GM23338 (cell line): ENCODE measurements at regions not wholly inside any gene's neighbourhood (a gene's known extent, or its start where the extent isn't known, plus 50 kb on each side); places are given as distances from the start of the nearest gene placed in this dataset.

Experiments used
- ATAC-seq: fragments of 200-7000 bp; cut with Tn5 transposase; 3 replicates; pipeline ENCODE4 v1.9.1; 2020
- DNase-seq: peaks from one replicate; pipeline ENCODE4 v3.0.0-alpha.2; 2015; ENCODE audit warnings: low spot score
- H2AFZ ChIP-seq: fragments of 200-600 bp; sonication (generic); 2 replicates; pipeline ENCODE4 v1.8.0; 2016; ENCODE audit warnings: antibody characterized with exemption, mild to moderate bottlenecking, moderate library complexity
- H3F3A ChIP-seq: fragments of 200-600 bp; sonication (generic); replicated peaks from 2 replicates; pipeline ENCODE4 v1.8.0; 2017; ENCODE audit warnings: antibody characterized with exemption, mixed run types, low read depth
- H3K27ac ChIP-seq: fragments of 200-600 bp; sonication (generic); 2 replicates; pipeline ENCODE4 v1.6.1; 2016; ENCODE audit warnings: low read depth
- H3K27me3 ChIP-seq: fragments of 200-600 bp; sonication (generic); 2 replicates; pipeline ENCODE4 v1.8.0; 2016; ENCODE audit warnings: mild to moderate bottlenecking, mixed run types, moderate library complexity; ENCODE audit not compliant: insufficient read depth
- H3K36me3 ChIP-seq: fragments of 200-600 bp; sonication (generic); 2 replicates; pipeline ENCODE4 v1.8.0; 2016; ENCODE audit warnings: mild to moderate bottlenecking; ENCODE audit not compliant: insufficient read depth
- H3K4me1 ChIP-seq: fragments of 200-600 bp; sonication (generic); 2 replicates; pipeline ENCODE4 v1.8.0; 2016; ENCODE audit warnings: mild to moderate bottlenecking, moderate library complexity; ENCODE audit not compliant: insufficient read depth
- H3K4me2 ChIP-seq: fragments of 200-600 bp; sonication (generic); 2 replicates; pipeline ENCODE4 v1.7.1; 2017; ENCODE audit warnings: mixed run types
- H3K4me3 ChIP-seq: fragments of 200-600 bp; sonication (generic); 2 replicates; pipeline ENCODE4 v1.6.1; 2016; ENCODE audit warnings: mixed run types
- H3K79me2 ChIP-seq: fragments of 200-600 bp; sonication (generic); replicated peaks from 2 replicates; pipeline ENCODE4 v1.8.0; 2017; ENCODE audit warnings: mild to moderate bottlenecking; ENCODE audit not compliant: insufficient read depth
- H3K9me2 ChIP-seq: fragments of 200-600 bp; sonication (generic); 2 replicates; pipeline ENCODE4 v1.8.0; 2017; ENCODE audit not compliant: insufficient read depth
- H4K20me1 ChIP-seq: fragments of 200-600 bp; sonication (generic); replicated peaks from 2 replicates; pipeline ENCODE4 v1.8.0; 2017; ENCODE audit warnings: mild to moderate bottlenecking; ENCODE audit not compliant: insufficient read depth
- H3K27ac Mint-ChIP-seq: 2 replicates; pipeline ENCODE4 v1.8.0; 2020; ENCODE audit warnings: inconsistent platforms, mild to moderate bottlenecking, moderate library complexity, mixed read lengths
- H3K27me3 Mint-ChIP-seq: 3 replicates; pipeline ENCODE4 v1.8.0; 2022; ENCODE audit warnings: low read depth, mild to moderate bottlenecking, moderate library complexity, mixed read lengths, inconsistent platforms; ENCODE audit not compliant: insufficient read depth, poor library complexity
- H3K36me3 Mint-ChIP-seq: 3 replicates; pipeline ENCODE4 v1.8.0; 2021; ENCODE audit warnings: low read depth, mild to moderate bottlenecking, inconsistent platforms, moderate library complexity, mixed read lengths
- H3K4me1 Mint-ChIP-seq: 3 replicates; pipeline ENCODE4 v1.8.0; 2020; ENCODE audit warnings: mild to moderate bottlenecking, inconsistent platforms, mixed read lengths
- H3K4me3 Mint-ChIP-seq: 3 replicates; pipeline ENCODE4 v1.8.0; 2021; ENCODE audit warnings: moderate library complexity, mild to moderate bottlenecking, inconsistent platforms, mixed read lengths
- H3K9me3 Mint-ChIP-seq: 3 replicates; pipeline ENCODE4 v1.8.0; 2020; ENCODE audit warnings: moderate library complexity, mild to moderate bottlenecking, inconsistent platforms, mixed read lengths
- CREB1 ChIP-seq: fragments of 250-450 bp; sonication (Bioruptor Pico); IDR thresholded peaks from 2 replicates; pipeline ENCODE4 v1.5.0; 2020; ENCODE audit warnings: low read depth, mild to moderate bottlenecking, moderate library complexity
- EZH2 ChIP-seq: fragments of 200-600 bp; sonication (generic); IDR thresholded peaks from one replicate; pipeline ENCODE4 v1.8.0; 2017; ENCODE audit warnings: antibody characterized with exemption, mild to moderate bottlenecking, low read depth; ENCODE audit not compliant: unreplicated experiment
- EZH2phosphoT487 ChIP-seq: fragments of 200-600 bp; sonication (generic); IDR thresholded peaks from one replicate; pipeline ENCODE4 v1.8.1; 2018; ENCODE audit warnings: antibody characterized with exemption; ENCODE audit not compliant: unreplicated experiment
- JUNB ChIP-seq: IDR thresholded peaks from one replicate; pipeline ENCODE4 v1.6.1; 2016; ENCODE audit warnings: antibody characterized with exemption; ENCODE audit not compliant: unreplicated experiment
- NANOG ChIP-seq: IDR thresholded peaks from 2 replicates; pipeline ENCODE4 v1.6.1; 2016; ENCODE audit warnings: antibody characterized with exemption, borderline replicate concordance
- POLR2AphosphoS5 ChIP-seq: IDR thresholded peaks from 2 replicates; pipeline ENCODE4 v1.6.1; 2016; ENCODE audit warnings: antibody characterized with exemption, low read depth
- STAT1 ChIP-seq: IDR thresholded peaks from one replicate; pipeline ENCODE4 v1.6.1; 2016; ENCODE audit warnings: antibody characterized with exemption; ENCODE audit not compliant: unreplicated experiment
- ZNF114 ChIP-seq: fragments of 250-450 bp; sonication (Bioruptor Pico); IDR thresholded peaks from 2 replicates; pipeline ENCODE4 v1.5.0; 2020; ENCODE audit warnings: mild to moderate bottlenecking, moderate library complexity
- ZNF331 ChIP-seq: fragments of 250-450 bp; sonication (Bioruptor Pico); IDR thresholded peaks from 2 replicates; pipeline ENCODE4 v1.5.0; 2020; ENCODE audit warnings: low read depth, mild to moderate bottlenecking, moderate library complexity
- ZNF462 ChIP-seq: fragments of 250-450 bp; sonication (Bioruptor Pico); IDR thresholded peaks from 2 replicates; pipeline ENCODE4 v1.5.0; 2020; ENCODE audit warnings: mild to moderate bottlenecking, moderate library complexity
- TF ChIP-seq, protein P1 (sequence below): IDR thresholded peaks from one replicate; pipeline ENCODE4 v1.6.1; 2018; ENCODE audit warnings: antibody characterized with exemption; ENCODE audit not compliant: unreplicated experiment
- TF ChIP-seq, protein P2 (sequence below): IDR thresholded peaks from 2 replicates; pipeline ENCODE4 v1.6.1; 2016; ENCODE audit warnings: antibody characterized with exemption

DNA sequence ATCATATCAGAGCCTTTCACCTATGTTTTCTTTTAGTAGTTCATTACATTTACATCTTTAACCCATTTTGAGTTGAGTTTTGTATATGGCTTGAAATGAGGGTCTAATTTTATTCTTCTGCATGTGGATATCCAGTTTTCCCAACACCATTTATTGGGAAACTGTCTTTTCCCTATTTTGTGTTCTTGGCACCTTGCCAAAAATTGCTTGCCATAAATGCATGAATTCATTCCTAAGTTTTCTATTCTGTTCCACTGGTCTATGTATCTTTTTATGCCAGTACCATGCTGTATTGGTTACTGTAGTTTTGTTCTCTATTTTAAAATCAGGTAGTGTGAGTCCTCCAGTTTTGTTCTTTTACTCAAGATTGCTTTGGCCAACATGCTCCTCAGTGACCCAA lies 144.0 kb upstream of the OBI1 start (continued):
- TF ChIP-seq, protein P1, sequence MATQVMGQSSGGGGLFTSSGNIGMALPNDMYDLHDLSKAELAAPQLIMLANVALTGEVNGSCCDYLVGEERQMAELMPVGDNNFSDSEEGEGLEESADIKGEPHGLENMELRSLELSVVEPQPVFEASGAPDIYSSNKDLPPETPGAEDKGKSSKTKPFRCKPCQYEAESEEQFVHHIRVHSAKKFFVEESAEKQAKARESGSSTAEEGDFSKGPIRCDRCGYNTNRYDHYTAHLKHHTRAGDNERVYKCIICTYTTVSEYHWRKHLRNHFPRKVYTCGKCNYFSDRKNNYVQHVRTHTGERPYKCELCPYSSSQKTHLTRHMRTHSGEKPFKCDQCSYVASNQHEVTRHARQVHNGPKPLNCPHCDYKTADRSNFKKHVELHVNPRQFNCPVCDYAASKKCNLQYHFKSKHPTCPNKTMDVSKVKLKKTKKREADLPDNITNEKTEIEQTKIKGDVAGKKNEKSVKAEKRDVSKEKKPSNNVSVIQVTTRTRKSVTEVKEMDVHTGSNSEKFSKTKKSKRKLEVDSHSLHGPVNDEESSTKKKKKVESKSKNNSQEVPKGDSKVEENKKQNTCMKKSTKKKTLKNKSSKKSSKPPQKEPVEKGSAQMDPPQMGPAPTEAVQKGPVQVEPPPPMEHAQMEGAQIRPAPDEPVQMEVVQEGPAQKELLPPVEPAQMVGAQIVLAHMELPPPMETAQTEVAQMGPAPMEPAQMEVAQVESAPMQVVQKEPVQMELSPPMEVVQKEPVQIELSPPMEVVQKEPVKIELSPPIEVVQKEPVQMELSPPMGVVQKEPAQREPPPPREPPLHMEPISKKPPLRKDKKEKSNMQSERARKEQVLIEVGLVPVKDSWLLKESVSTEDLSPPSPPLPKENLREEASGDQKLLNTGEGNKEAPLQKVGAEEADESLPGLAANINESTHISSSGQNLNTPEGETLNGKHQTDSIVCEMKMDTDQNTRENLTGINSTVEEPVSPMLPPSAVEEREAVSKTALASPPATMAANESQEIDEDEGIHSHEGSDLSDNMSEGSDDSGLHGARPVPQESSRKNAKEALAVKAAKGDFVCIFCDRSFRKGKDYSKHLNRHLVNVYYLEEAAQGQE, result no peak
- TF ChIP-seq CREB1 (CRISPR knock-in tag), result no peak

DNA sequence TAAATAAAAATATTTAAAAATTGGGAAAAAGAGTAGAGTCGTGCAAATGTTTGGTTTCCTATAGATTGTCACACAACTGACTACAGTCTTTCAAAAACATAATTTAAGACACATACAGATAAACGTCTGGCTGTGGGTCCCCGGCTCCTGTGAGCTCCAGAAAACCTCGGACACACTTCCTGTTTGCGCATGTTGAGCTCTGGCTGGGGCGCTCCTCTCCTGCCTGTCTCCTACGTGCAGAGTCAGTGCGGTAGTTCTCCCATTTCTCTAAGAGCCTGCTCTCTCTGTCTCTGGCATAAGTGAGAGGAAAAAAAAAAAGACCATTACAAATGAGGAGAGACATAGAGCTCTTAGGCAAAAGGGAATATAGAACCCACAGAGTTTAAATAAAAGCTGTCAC lies 128.2 kb upstream of the OBI1 start:
- Histone ChIP-seq H3K4me1 (peaks cover 7% of the 10 kb centered on the region; the same call in 1 of the 2 replicates), H3K27me3 (no peaks in the 10 kb centered on the region), H3F3A (no peaks in the 10 kb centered on the region), H2AFZ (no peak overlapping the region), H3K36me3 (no peaks in the 10 kb centered on the region), H3K79me2 (no peaks in the 10 kb centered on the region), H4K20me1 (no peaks in the 10 kb centered on the region), H3K4me2 (no peak overlapping the region), H3K4me3 (no peak overlapping the region), H3K9me2 (no peaks in the 10 kb centered on the region), H3K27ac (no peak overlapping the region; the same call in 1 of the 2 replicates)
- H3K4me3 Mint-ChIP-seq, result no peak overlapping the region
- H3K27ac Mint-ChIP-seq, result peak overlapping the region; percentile 19; the same call in 1 of the 2 replicates
- DNase-seq, result no peak
- peaks cover 3% of the 10 kb centered on the region for H3K27me3 Mint-ChIP-seq
- H3K4me1 Mint-ChIP-seq, result peaks cover 13% of the 10 kb centered on the region
- ATAC-seq, result peak; percentile 78
- no peaks in the 10 kb centered on the region for H3K9me3 Mint-ChIP-seq
- H3K36me3 Mint-ChIP-seq, result no peaks in the 10 kb centered on the region
- TF ChIP-seq ZNF114 (CRISPR knock-in tag) (no peak), ZNF462 (CRISPR knock-in tag) (no peak), EZH2phosphoT487 (no peak), NANOG (no peak), JUNB (no peak), POLR2AphosphoS5 (no peak), ZNF331 (no peak), STAT1 (no peak), EZH2 (no peak)
- TF ChIP-seq, protein P1, result no peak
- TF ChIP-seq, protein P2, sequence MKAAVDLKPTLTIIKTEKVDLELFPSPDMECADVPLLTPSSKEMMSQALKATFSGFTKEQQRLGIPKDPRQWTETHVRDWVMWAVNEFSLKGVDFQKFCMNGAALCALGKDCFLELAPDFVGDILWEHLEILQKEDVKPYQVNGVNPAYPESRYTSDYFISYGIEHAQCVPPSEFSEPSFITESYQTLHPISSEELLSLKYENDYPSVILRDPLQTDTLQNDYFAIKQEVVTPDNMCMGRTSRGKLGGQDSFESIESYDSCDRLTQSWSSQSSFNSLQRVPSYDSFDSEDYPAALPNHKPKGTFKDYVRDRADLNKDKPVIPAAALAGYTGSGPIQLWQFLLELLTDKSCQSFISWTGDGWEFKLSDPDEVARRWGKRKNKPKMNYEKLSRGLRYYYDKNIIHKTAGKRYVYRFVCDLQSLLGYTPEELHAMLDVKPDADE, result no peak
